Testis (tissue), 2 donors: ENCODE measurements at regions not wholly inside any gene's neighbourhood (a gene's known extent, or its start where the extent isn't known, plus 50 kb on each side); places are given as distances from the start of the nearest gene placed in this dataset.

ENCODE experiments used
- POLR2A ChIP-seq: fragments of 450-650 bp; IDR thresholded peaks from one replicate; pipeline ENCODE4 v1.6.1; 2017; ENCODE audit warnings: antibody characterized with exemption, mild to moderate bottlenecking, moderate library complexity
- TF ChIP-seq, protein P1 (sequence below), 3 experiments: fragments of 450-650 bp in 2 of 3; fragments of 200-600 bp in 1 of 3; sonication (generic) in 1 of 3; IDR thresholded peaks; one replicate each; pipeline ENCODE4 v1.5.1; 2016 to 2019; ENCODE audit warnings: antibody characterized with exemption in 3 of 3, mild to moderate bottlenecking in 2 of 3, moderate library complexity in 1 of 3

DNA sequence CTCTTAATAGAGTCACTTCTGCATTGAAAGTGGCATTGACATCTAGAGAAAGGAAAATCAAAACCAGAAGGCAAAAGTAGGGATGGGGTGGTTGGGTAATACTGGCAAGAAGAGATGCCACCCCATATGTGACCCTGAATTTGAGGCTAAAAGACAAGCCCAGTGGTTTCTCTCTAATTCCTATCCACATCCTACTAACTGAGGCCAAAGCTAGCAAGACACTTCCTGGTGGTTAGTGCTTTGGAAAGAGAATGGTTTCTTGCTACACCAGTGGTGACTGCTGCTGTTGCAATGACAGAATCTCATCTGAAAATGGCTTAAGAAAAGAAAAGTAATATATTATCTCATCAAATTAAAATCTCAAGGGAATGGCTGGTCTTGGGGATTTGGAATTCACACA lies 640.6 kb downstream of the EPHA4 start:
- TF ChIP-seq, protein P1, sequence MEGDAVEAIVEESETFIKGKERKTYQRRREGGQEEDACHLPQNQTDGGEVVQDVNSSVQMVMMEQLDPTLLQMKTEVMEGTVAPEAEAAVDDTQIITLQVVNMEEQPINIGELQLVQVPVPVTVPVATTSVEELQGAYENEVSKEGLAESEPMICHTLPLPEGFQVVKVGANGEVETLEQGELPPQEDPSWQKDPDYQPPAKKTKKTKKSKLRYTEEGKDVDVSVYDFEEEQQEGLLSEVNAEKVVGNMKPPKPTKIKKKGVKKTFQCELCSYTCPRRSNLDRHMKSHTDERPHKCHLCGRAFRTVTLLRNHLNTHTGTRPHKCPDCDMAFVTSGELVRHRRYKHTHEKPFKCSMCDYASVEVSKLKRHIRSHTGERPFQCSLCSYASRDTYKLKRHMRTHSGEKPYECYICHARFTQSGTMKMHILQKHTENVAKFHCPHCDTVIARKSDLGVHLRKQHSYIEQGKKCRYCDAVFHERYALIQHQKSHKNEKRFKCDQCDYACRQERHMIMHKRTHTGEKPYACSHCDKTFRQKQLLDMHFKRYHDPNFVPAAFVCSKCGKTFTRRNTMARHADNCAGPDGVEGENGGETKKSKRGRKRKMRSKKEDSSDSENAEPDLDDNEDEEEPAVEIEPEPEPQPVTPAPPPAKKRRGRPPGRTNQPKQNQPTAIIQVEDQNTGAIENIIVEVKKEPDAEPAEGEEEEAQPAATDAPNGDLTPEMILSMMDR (IDR thresholded peaks at IDR 0.05), result no peak
- TF ChIP-seq POLR2A, result no peak
